Neutrophil (primary cell): ENCODE measurements at regions not wholly inside any gene's neighbourhood (a gene's known extent, or its start where the extent isn't known, plus 50 kb on each side); places are given as distances from the start of the nearest gene placed in this dataset.

Experiments used
- H3K27ac ChIP-seq: fragments of 200-600 bp; sonication (generic); 2 replicates; pipeline ENCODE4 v1.5.1; 2016; ENCODE audit warnings: mild to moderate bottlenecking, moderate library complexity
- H3K27me3 ChIP-seq: fragments of 200-600 bp; sonication (generic); 2 replicates; pipeline ENCODE4 v1.6.0; 2016; ENCODE audit warnings: mild to moderate bottlenecking
- H3K36me3 ChIP-seq: fragments of 200-600 bp; sonication (generic); 2 replicates; pipeline ENCODE4 v1.5.1; 2017
- H3K4me1 ChIP-seq, 2 experiments: fragments of 200-600 bp in 1 of 2; sonication (generic) in 1 of 2; 1 replicate in 1 of 2; 2 replicates in 1 of 2; pipeline versions ENCODE4 v1.5.1 to v1.6.1; 2013 to 2016; ENCODE audit warnings: low read depth in 1 of 2, low read length in 1 of 2, mild to moderate bottlenecking in 1 of 2, moderate library complexity in 1 of 2; ENCODE audit not compliant: control insufficient read depth in 1 of 2, insufficient read depth in 1 of 2
- H3K4me3 ChIP-seq, 2 experiments: fragments of 200-600 bp in 1 of 2; sonication (generic) in 1 of 2; 1 replicate in 1 of 2; 2 replicates in 1 of 2; pipeline ENCODE4 v1.5.1; 2013 to 2016; ENCODE audit warnings: low read depth in 1 of 2, low read length in 1 of 2, mild to moderate bottlenecking in 1 of 2, moderate library complexity in 1 of 2
- H3K9me3 ChIP-seq: fragments of 200-600 bp; sonication (generic); 2 replicates; pipeline ENCODE4 v1.5.1; 2016
- CTCF ChIP-seq: fragments of 200-600 bp; sonication (generic); IDR thresholded peaks from 2 replicates; pipeline ENCODE4 v1.5.1; 2016; ENCODE audit warnings: antibody characterized with exemption

GRCh38 chr6:91796603-91797002, 1209.7 kb upstream of the MAP3K7 start:
- no peak overlapping the region for H3K4me3 ChIP-seq
- H3K4me1 ChIP-seq: no peaks in the 10 kb centered on the region
- H3K36me3 ChIP-seq: no peaks in the 10 kb centered on the region
- H3K27ac ChIP-seq: no peak overlapping the region
- H3K9me3 ChIP-seq: no peaks in the 10 kb centered on the region
- TF ChIP-seq CTCF: no peak
- no peaks in the 10 kb centered on the region for H3K27me3 ChIP-seq

- Histone ChIP-seq H3K4me1 (no peaks in the 10 kb centered on the region), H3K27me3 (no peaks in the 10 kb centered on the region), H3K9me3 (no peaks in the 10 kb centered on the region), H3K27ac (no peak overlapping the region), H3K36me3 (no peaks in the 10 kb centered on the region), H3K4me3 (no peak overlapping the region)
- TF ChIP-seq CTCF: no peak
Measured at GRCh38 chr6:91788501-91788900, 1201.6 kb upstream of the MAP3K7 start.

GRCh38 chr6:91786474-91787184, 1199.8 kb upstream of the MAP3K7 start:
- Histone ChIP-seq H3K27me3 (no peaks in the 10 kb centered on the region), H3K4me3 (no peak overlapping the region), H3K9me3 (no peaks in the 10 kb centered on the region), H3K27ac (no peak overlapping the region), H3K36me3 (no peaks in the 10 kb centered on the region), H3K4me1 (no peaks in the 10 kb centered on the region)
- no peak for TF ChIP-seq CTCF

GRCh38 chr6:91782802-91783201, 1195.9 kb upstream of the MAP3K7 start:
- Histone ChIP-seq H3K36me3 (no peaks in the 10 kb centered on the region), H3K27ac (no peak overlapping the region), H3K4me1 (no peaks in the 10 kb centered on the region), H3K9me3 (no peaks in the 10 kb centered on the region), H3K27me3 (no peaks in the 10 kb centered on the region), H3K4me3 (no peak overlapping the region)
- no peak for TF ChIP-seq CTCF

- no peaks in the 10 kb centered on the region for H3K9me3 ChIP-seq
Measured at GRCh38 chr6:91781946-91782345, 1195.1 kb upstream of the MAP3K7 start.

More at GRCh38 chr6:91781946-91782345, 1195.1 kb upstream of the MAP3K7 start:
- no peaks in the 10 kb centered on the region for H3K36me3 ChIP-seq
- H3K27ac ChIP-seq: no peak overlapping the region
- no peak overlapping the region for H3K4me3 ChIP-seq
- H3K4me1 ChIP-seq: no peaks in the 10 kb centered on the region
- no peak for TF ChIP-seq CTCF
- H3K27me3 ChIP-seq: no peaks in the 10 kb centered on the region
